ENCODE measurements at regions not wholly inside any gene's neighbourhood (a gene's known extent, or its start where the extent isn't known, plus 50 kb on each side); places are given as distances from the start of the nearest gene placed in this dataset.

- Mint-ChIP-seq H3K27ac (no peak overlapping the region), H3K27me3 (ENCODE audit: low read depth in 3 of 3) (no peaks in the 10 kb centered on the region), H3K9me3 (no peaks in the 10 kb centered on the region), H3K4me3 (no peak overlapping the region), H3K36me3 (no peaks in the 10 kb centered on the region), H3K4me1 (peaks cover 8% of the 10 kb centered on the region)
- no peaks in the 10 kb centered on the region for H3K27me3 ChIP-seq (ENCODE audit: control insufficient read depth in 2 of 2, insufficient read depth in 2 of 2, low read length in 2 of 2)
- no peak overlapping the region for H3K27ac ChIP-seq (ENCODE audit: low read depth in 1 of 2, low read length in 2 of 2)
- no peak overlapping the region for H3K4me3 ChIP-seq (replicated peaks in 1 of 3; ENCODE audit: low read depth in 2 of 3, low read length in 3 of 3)
- no peaks in the 10 kb centered on the region for H4K20me1 ChIP-seq (ENCODE audit: insufficient read depth, low read length)
- TF ChIP-seq, protein P1, sequence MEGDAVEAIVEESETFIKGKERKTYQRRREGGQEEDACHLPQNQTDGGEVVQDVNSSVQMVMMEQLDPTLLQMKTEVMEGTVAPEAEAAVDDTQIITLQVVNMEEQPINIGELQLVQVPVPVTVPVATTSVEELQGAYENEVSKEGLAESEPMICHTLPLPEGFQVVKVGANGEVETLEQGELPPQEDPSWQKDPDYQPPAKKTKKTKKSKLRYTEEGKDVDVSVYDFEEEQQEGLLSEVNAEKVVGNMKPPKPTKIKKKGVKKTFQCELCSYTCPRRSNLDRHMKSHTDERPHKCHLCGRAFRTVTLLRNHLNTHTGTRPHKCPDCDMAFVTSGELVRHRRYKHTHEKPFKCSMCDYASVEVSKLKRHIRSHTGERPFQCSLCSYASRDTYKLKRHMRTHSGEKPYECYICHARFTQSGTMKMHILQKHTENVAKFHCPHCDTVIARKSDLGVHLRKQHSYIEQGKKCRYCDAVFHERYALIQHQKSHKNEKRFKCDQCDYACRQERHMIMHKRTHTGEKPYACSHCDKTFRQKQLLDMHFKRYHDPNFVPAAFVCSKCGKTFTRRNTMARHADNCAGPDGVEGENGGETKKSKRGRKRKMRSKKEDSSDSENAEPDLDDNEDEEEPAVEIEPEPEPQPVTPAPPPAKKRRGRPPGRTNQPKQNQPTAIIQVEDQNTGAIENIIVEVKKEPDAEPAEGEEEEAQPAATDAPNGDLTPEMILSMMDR (IDR thresholded peaks at IDR 0.05) = no peak
- no peaks in the 10 kb centered on the region for H3K79me2 ChIP-seq (ENCODE audit: insufficient read depth, low read length)
- H3K36me3 ChIP-seq (replicated peaks in 1 of 2; ENCODE audit: control insufficient read depth in 1 of 2, insufficient read depth in 2 of 2, low read length in 2 of 2) = no peaks in the 10 kb centered on the region
- WGBS (ENCODE audit: insufficient coverage) = no CpG with 5 or more reads among the region's 4 CpGs
- H3K9ac ChIP-seq (ENCODE audit: insufficient read depth, low read length, poor library complexity, severe bottlenecking) = no peak overlapping the region
- H2AFZ ChIP-seq (ENCODE audit: insufficient read depth, low read depth, low read length, poor library complexity, severe bottlenecking) = no peak overlapping the region
- no peak overlapping the region for H3K4me2 ChIP-seq (replicated peaks; ENCODE audit: extremely low read depth, low read length, poor library complexity, severe bottlenecking)
- no peaks in the 10 kb centered on the region for H3K9me3 ChIP-seq (replicated peaks in 1 of 2; ENCODE audit: control insufficient read depth in 1 of 2, insufficient read depth in 1 of 2, low read length in 2 of 2)
- no peak for DNase-seq
- no peaks in the 10 kb centered on the region for H3K4me1 ChIP-seq (ENCODE audit: control insufficient read depth in 1 of 2, insufficient read depth in 2 of 2, low read length in 2 of 2)
- intact Hi-C loops (cut with micrococcal nuclease) = no loop called here
Observed at GRCh38 chr6:154661768-154662167, 71.4 kb upstream of the SCAF8 start.

DNA sequence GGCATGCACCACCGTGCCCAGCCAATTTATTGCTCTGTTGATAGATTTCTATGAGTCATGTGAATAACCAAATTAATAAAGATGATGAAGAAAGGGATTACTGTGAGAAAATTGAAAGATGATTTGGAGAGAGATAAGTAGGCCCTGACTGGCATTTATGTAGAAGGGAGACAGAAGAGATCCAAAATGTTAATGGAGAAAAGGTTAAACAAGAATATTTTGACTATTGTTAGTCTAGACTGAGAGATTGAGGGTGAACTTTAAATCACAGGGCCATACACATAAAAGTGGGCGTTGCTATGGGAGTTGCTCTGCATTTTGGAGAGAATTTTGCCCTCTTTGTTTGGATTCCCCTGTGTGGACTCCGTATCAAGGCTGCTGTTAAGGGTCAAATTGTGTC lies 68.9 kb upstream of the SCAF8 start:
- no peak overlapping the region for H3K4me3 ChIP-seq (replicated peaks in 1 of 3; ENCODE audit: low read depth in 2 of 3, low read length in 3 of 3)
- H3K36me3 ChIP-seq (replicated peaks in 1 of 2; ENCODE audit: control insufficient read depth in 1 of 2, insufficient read depth in 2 of 2, low read length in 2 of 2) = no peaks in the 10 kb centered on the region
- H3K4me1 ChIP-seq (ENCODE audit: control insufficient read depth in 1 of 2, insufficient read depth in 2 of 2, low read length in 2 of 2) = no peaks in the 10 kb centered on the region
- no peaks in the 10 kb centered on the region for H3K79me2 ChIP-seq (ENCODE audit: insufficient read depth, low read length)
- Mint-ChIP-seq H3K4me1 (peaks cover 8% of the 10 kb centered on the region), H3K27ac (no peak overlapping the region), H3K27me3 (ENCODE audit: low read depth in 3 of 3) (no peaks in the 10 kb centered on the region), H3K4me3 (no peak overlapping the region), H3K9me3 (no peaks in the 10 kb centered on the region), H3K36me3 (no peaks in the 10 kb centered on the region)
- H3K9ac ChIP-seq (ENCODE audit: insufficient read depth, low read length, poor library complexity, severe bottlenecking) = no peak overlapping the region
- TF ChIP-seq, protein P1 (IDR thresholded peaks at IDR 0.05) = no peak
- DNase-seq = no peak
- H3K4me2 ChIP-seq (replicated peaks; ENCODE audit: extremely low read depth, low read length, poor library complexity, severe bottlenecking) = no peak overlapping the region
- 75% methylated on average over 1 of the region's 3 CpGs for WGBS (ENCODE audit: insufficient coverage)
- H4K20me1 ChIP-seq (ENCODE audit: insufficient read depth, low read length) = no peaks in the 10 kb centered on the region
- H3K9me3 ChIP-seq (replicated peaks in 1 of 2; ENCODE audit: control insufficient read depth in 1 of 2, insufficient read depth in 1 of 2, low read length in 2 of 2) = no peaks in the 10 kb centered on the region
- intact Hi-C loops (cut with micrococcal nuclease) = no loop called here
- H3K27ac ChIP-seq (ENCODE audit: low read depth in 1 of 2, low read length in 2 of 2) = no peak overlapping the region
- no peaks in the 10 kb centered on the region for H3K27me3 ChIP-seq (ENCODE audit: control insufficient read depth in 2 of 2, insufficient read depth in 2 of 2, low read length in 2 of 2)
- H2AFZ ChIP-seq (ENCODE audit: insufficient read depth, low read depth, low read length, poor library complexity, severe bottlenecking) = no peak overlapping the region
